ENCODE measurements at regions not wholly inside any gene's neighbourhood (a gene's known extent, or its start where the extent isn't known, plus 50 kb on each side); places are given as distances from the start of the nearest gene placed in this dataset.
"Not testable (repeated sequence)": the region's sequence is repeated elsewhere in the genome, so short reads cannot be mapped to it uniquely, and the experiment has no call there.

GRCh38 chr15:44830692-44831408 lies 94.5 kb downstream of the TRIM69 start (continued):
- TF ChIP-seq JUND (IDR thresholded peaks at IDR 0.05; ENCODE audit: borderline replicate concordance, low read depth, low read length); ATF1 (CRISPR knock-in tag; IDR thresholded peaks at IDR 0.05): not testable (repeated sequence)
- TF ChIP-seq JUND (tag; IDR thresholded peaks at IDR 0.05; ENCODE audit: borderline replicate concordance, low read depth, low read length) = peak; percentile 2; the same call in 1 of the 3 replicates
- TF ChIP-seq DACH1 (IDR thresholded peaks at IDR 0.05; ENCODE audit: partially characterized antibody) = peak; percentile 31
- peak; percentile 27; the same call in 1 of the 2 replicates for TF ChIP-seq ATF1 (tag; IDR thresholded peaks at IDR 0.05)
- 0 out of 2 replicates have a peak, but pooled peaks have one; percentile 47 for TF ChIP-seq ZNF644 (tag; IDR thresholded peaks at IDR 0.05; ENCODE audit: low read depth)
- peak; percentile 47; the same call in 1 of the 2 replicates for TF ChIP-seq CXXC5 (CRISPR knock-in tag; IDR thresholded peaks at IDR 0.05)
- peak; percentile 79 for TF ChIP-seq TFAP4 (CRISPR knock-in tag; IDR thresholded peaks at IDR 0.05; ENCODE audit: borderline replicate concordance)
- TF ChIP-seq BACH1 (tag; IDR thresholded peaks at IDR 0.05) = peak; percentile 36; the same call in 1 of the 2 replicates

GRCh38 chr15:44831409-44831741 lies 95.0 kb downstream of the TRIM69 start:
- H3K9me1 ChIP-seq (ENCODE audit: control insufficient read depth, insufficient read depth, low read length); H3K27me3 ChIP-seq (ENCODE audit: control insufficient read depth in 2 of 2, insufficient read depth in 2 of 2, low read length in 2 of 2); intact Hi-C loops (cut with micrococcal nuclease); CTCF ChIA-PET (ENCODE audit: low intra/inter-chr PET ratio); BruUV-seq (replicated peaks); DNase-seq (ENCODE audit: extremely low read depth in 1 of 4, low spot score in 3 of 4); H3K79me2 ChIP-seq (ENCODE audit: control insufficient read depth, insufficient read depth, low read length); in situ Hi-C loops (cut with MboI); H3K36me3 ChIP-seq (ENCODE audit: control insufficient read depth, insufficient read depth, low read length); H3K9me3 ChIP-seq (replicated peaks; ENCODE audit: control insufficient read depth, insufficient read depth, low read depth, low read length); H3K4me3 ChIP-seq; FAIRE-seq; H4K20me1 ChIP-seq (replicated peaks; ENCODE audit: control insufficient read depth, insufficient read depth, low read length): not testable (repeated sequence)
- POLR2A ChIA-PET = interaction anchor here (0.9 kb wide), 1 partner anchor 168 kb away, joined by 3 read pairs; the partner anchor contains the start of gene SPG11
- WGBS (ENCODE audit: insufficient coverage, low coverage, missing lambda C conversion rate) = 20% methylated on average over 7 of the region's 8 CpGs
- Histone ChIP-seq H3K27ac (ENCODE audit: extremely low read depth, low read depth, low read length) (peak overlapping the region; percentile 68; the same call in 2 of the 3 replicates), H3K9ac (ENCODE audit: insufficient read depth in 1 of 2, low read depth in 2 of 2, low read length in 2 of 2) (peak overlapping the region; percentile 30 to 55; a peak in 1 of 4 replicates), H3K4me2 (ENCODE audit: insufficient read depth, low read length) (peak overlapping the region; percentile 46; the same call in 1 of the 2 replicates), H3K4me1 (replicated peaks in 1 of 2; ENCODE audit: control insufficient read depth in 2 of 2, insufficient read depth in 2 of 2, low read length in 2 of 2) (peaks cover 7 to 20% of the 10 kb centered on the region in 2 experiments; a peak in 4 of 5 replicates), H2AFZ (ENCODE audit: low read depth, low read length) (peak overlapping the region; percentile 86)
- peak; percentile 37; the same call in 2 of the 3 replicates for ATAC-seq
- TF ChIP-seq DPF2 (IDR thresholded peaks at IDR 0.05) = peak; percentile 5
- TF ChIP-seq GABPA (tag; conservative IDR thresholded peaks at IDR 0.05; ENCODE audit: low read depth) = peak; percentile 34; the same call in 1 of the 2 replicates
- TF ChIP-seq OTX1 (CRISPR knock-in tag; IDR thresholded peaks at IDR 0.05) = 0 out of 2 replicates have a peak, but pooled peaks have one; percentile 58
- 0 out of 2 replicates have a peak, but pooled peaks have one; percentile 26 for TF ChIP-seq ZBTB9 (CRISPR knock-in tag; IDR thresholded peaks at IDR 0.05)
- TF ChIP-seq ZNF592 (IDR thresholded peaks at IDR 0.05) = peak; percentile 46; the same call in 1 of the 2 replicates
- peak; percentile 44; the same call in 1 of the 2 replicates for TF ChIP-seq ZKSCAN8 (CRISPR knock-in tag; IDR thresholded peaks at IDR 0.05)

Measured in K562 (cell line).